ENCODE measurements at regions not wholly inside any gene's neighbourhood (a gene's known extent, or its start where the extent isn't known, plus 50 kb on each side); places are given as distances from the start of the nearest gene placed in this dataset.

DNA sequence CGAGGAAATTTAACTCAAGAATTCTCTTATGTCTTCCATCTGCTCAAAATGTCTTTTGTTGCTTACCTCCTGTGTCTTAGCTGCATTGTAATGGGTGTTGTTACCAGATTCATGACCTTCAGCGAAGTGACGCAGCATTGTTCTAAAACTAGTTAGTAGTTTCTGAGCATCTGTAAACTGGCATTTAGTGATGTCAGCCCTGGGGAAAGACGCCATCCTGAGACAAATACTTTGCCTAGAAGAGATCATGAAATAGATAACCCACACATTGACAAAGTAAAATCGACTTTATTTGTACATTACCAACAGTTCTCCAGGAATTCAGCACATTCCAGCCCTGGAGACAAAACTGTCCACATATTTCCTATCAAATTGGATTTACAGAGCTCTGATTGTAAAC lies 87.8 kb downstream of the GPAM start:
- Histone ChIP-seq H3K9ac (ENCODE audit: extremely low read depth, insufficient read length, low read length) (no peak overlapping the region), H3T11ph (ENCODE audit: low read length) (no peak overlapping the region), H4K91ac (ENCODE audit: insufficient read length, low read depth, low read length) (no peak overlapping the region), H3K9me3 (ENCODE audit: control insufficient read depth, low read depth, low read length) (no peaks in the 10 kb centered on the region), H3K23ac (ENCODE audit: insufficient read length, low read depth, low read length) (no peak overlapping the region), H3K23me2 (ENCODE audit: insufficient read length, low read depth, low read length, poor library complexity, severe bottlenecking) (no peaks in the 10 kb centered on the region), H2AK5ac (ENCODE audit: insufficient read length, low read length) (no peak overlapping the region), H3K79me2 (ENCODE audit: insufficient read depth, low read length) (no peaks in the 10 kb centered on the region), H2BK15ac (ENCODE audit: low read depth, low read length) (no peak overlapping the region), H3K4me1 (ENCODE audit: insufficient read depth, low read length) (no peaks in the 10 kb centered on the region), H2BK120ac (ENCODE audit: low read depth, low read length, poor library complexity, severe bottlenecking) (no peak overlapping the region), H3K4me2 (ENCODE audit: insufficient read depth, insufficient read length, low read length) (no peak overlapping the region), H4K5ac (ENCODE audit: insufficient read length, low read depth, low read length) (no peak overlapping the region), H3K14ac (ENCODE audit: insufficient read depth, low read length) (no peak overlapping the region), H2AFZ (ENCODE audit: low read length) (no peak overlapping the region), H3K18ac (ENCODE audit: insufficient read length, low read depth, low read length) (no peak overlapping the region), H3K4ac (ENCODE audit: low read depth, low read length) (no peak overlapping the region), H3K56ac (ENCODE audit: insufficient read length, low read depth, low read length) (no peak overlapping the region), H2BK12ac (ENCODE audit: insufficient read length, low read depth, low read length) (no peak overlapping the region), H3K27me3 (ENCODE audit: insufficient read depth, low read length) (no peaks in the 10 kb centered on the region), H4K8ac (replicated peaks; ENCODE audit: insufficient read length, low read depth, low read length) (no peak overlapping the region), H2BK5ac (ENCODE audit: insufficient read length, low read length) (no peak overlapping the region), H3K79me1 (ENCODE audit: insufficient read depth, low read depth, low read length, poor library complexity, severe bottlenecking) (no peaks in the 10 kb centered on the region), H3K27ac (ENCODE audit: insufficient read length, low read depth, low read length) (no peak overlapping the region), H4K20me1 (ENCODE audit: control insufficient read depth, insufficient read depth, insufficient read length) (no peaks in the 10 kb centered on the region), H2BK20ac (ENCODE audit: low read depth, low read length, poor library complexity, severe bottlenecking) (no peak overlapping the region)
- TF ChIP-seq, protein P1, sequence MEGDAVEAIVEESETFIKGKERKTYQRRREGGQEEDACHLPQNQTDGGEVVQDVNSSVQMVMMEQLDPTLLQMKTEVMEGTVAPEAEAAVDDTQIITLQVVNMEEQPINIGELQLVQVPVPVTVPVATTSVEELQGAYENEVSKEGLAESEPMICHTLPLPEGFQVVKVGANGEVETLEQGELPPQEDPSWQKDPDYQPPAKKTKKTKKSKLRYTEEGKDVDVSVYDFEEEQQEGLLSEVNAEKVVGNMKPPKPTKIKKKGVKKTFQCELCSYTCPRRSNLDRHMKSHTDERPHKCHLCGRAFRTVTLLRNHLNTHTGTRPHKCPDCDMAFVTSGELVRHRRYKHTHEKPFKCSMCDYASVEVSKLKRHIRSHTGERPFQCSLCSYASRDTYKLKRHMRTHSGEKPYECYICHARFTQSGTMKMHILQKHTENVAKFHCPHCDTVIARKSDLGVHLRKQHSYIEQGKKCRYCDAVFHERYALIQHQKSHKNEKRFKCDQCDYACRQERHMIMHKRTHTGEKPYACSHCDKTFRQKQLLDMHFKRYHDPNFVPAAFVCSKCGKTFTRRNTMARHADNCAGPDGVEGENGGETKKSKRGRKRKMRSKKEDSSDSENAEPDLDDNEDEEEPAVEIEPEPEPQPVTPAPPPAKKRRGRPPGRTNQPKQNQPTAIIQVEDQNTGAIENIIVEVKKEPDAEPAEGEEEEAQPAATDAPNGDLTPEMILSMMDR (conservative IDR thresholded peaks at IDR 0.05), result no peak
- no peaks in the 10 kb centered on the region; the same call in 1 of the 2 replicates for H3K27me3 Mint-ChIP-seq (ENCODE audit: low read depth)
- peaks cover 2 to 11% of the 10 kb centered on the region in 2 experiments for H3K9me3 Mint-ChIP-seq
- H3K36me3 Mint-ChIP-seq (ENCODE audit: insufficient read depth in 1 of 3, low read depth in 3 of 3), result peaks cover 0 to 5% (median 2%) of the 10 kb centered on the region in 3 experiments; a peak in 5 of 7 replicates
- peaks cover 0 to 7% of the 10 kb centered on the region in 2 experiments; a peak in 2 of 4 replicates for H3K4me1 Mint-ChIP-seq
- H3K27ac Mint-ChIP-seq, result no peak overlapping the region
- no peak overlapping the region for H3K4me3 Mint-ChIP-seq
- WGBS (ENCODE audit: extremely low coverage, insufficient read length, low lambda C conversion rate), result no CpG with 5 or more reads among the region's 5 CpGs
- DNase-seq, result no peak
